NCI-H187 (cell line): ENCODE measurements at regions not wholly inside any gene's neighbourhood (a gene's known extent, or its start where the extent isn't known, plus 50 kb on each side); places are given as distances from the start of the nearest gene placed in this dataset.
A peak's percentile ranks its signal among the peaks of the same experiment; 100 is the strongest.

Experiments used
- DNase-seq, 2 experiments: peaks; one replicate each; lab custom pipeline; 2025; lab: John Stamatoyannopoulos, UW

GRCh38 chr10:84047258-84048010, 91.9 kb upstream of the GHITM start:
- no peak for DNase-seq

DNA sequence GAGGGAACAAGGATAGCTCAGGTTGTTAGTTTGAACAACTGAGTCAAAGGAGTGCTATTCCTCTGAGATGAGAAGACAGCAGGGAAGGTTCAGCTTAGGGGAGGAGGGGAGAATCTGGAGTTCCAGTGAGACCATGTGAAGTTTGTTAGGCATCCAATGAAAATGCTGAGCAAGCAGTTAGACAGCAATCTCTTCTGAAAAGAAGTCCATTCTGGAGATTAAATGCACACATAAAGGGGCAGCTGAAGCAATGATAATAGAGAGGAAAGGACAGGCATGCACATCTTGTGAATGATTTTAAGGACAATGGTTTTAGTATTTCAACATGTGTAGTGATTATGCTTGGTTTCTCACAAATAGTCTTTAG, 89.7 kb upstream of the GHITM start:
- no peak for DNase-seq

GRCh38 chr10:84053626-84054025, 85.7 kb upstream of the GHITM start:
- no peak for DNase-seq

DNA sequence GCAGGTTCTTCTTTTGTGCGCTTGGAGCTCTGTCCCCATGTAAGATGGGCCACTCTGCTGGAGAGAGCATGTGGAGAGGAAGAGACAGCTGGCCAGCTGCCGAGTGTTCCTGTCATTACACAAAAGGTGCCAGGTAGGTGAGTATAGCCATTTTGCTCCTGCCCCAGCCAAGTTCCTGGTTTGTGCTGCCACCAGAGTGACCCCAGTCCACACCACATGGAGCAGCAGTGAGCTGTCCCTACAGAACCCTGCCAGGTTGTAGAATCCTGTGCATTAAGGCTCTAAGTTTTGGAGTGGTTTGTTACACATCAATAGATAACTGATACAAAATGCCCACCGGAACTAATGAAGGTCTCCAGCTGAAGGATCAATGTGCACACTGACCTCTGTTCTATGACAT, 84.6 kb upstream of the GHITM start:
- no peak for DNase-seq

- no peak for DNase-seq
These were observed 79.8 kb upstream of the GHITM start for GRCh38 chr10:84059526-84059925.

GRCh38 chr10:84063440-84063839, 75.9 kb upstream of the GHITM start:
- no peak for DNase-seq

DNA sequence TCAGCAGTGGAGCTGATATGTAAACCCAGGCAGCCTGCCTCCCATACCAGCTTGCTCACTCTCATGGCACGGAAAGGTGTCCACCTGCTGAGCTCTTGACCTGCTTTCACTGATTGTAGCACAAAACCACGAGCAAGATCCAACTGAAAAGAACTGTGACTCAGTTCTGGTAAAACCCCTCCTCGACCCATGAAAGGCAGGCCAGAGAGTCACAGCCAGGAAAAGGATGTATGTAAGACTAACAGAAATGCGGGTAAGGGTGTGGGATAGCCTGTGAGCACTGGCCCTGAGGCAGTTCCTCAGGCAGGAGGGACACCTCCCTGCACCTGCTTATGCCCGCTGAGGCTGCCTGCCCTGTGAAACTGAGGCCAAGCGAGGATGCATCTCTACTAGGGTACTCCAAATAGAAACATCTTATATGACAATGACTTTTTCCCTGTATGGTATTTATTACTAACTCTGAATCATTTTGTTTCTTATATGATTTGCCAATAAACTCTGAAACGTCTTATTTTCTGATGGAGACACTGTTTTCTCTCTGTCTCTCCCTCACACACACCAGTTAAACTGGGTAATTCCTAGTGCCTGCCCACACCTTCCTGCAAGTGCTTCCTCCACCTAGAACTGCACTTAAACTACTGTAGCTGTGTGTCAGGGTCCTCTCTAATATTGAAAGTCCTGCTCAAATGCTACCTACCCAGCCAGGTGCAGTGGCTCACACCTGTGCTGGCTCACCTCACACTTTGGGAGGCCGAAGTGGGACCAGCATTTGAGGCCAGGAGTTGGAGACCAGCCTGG, 73.3 kb upstream of the GHITM start:
- DNase-seq = no peak

DNA sequence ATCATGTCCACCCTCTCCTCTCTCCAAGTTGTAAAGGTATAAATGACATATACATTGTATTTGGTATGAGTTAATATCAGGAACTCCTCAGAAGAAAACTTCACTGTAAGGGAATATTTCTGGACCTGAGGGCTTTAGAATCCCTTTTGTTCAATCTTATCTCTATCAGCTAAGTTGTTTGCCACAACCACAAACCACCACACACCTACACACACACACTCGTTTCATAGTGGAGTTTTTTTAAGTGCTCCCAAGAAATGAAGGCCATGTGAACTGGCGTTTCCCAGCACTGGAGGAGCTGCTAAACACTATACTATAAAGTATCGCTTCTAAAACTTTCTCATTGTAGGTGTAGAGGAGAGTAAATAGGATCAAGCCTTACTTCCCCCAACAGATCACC, 64.8 kb upstream of the GHITM start:
- DNase-seq = no peak

- DNase-seq = no peak
These were observed 63.9 kb upstream of the GHITM start for GRCh38 chr10:84075226-84076046.

- DNase-seq = no peak
These were observed 63.3 kb upstream of the GHITM start for GRCh38 chr10:84076047-84076388.

- DNase-seq = no peak
These were observed 62.6 kb upstream of the GHITM start for GRCh38 chr10:84076540-84077195.

- no peak for DNase-seq
These were observed 61.5 kb upstream of the GHITM start for GRCh38 chr10:84077768-84078167.

GRCh38 chr10:84078771-84079170, 60.5 kb upstream of the GHITM start:
- DNase-seq = no peak

DNA sequence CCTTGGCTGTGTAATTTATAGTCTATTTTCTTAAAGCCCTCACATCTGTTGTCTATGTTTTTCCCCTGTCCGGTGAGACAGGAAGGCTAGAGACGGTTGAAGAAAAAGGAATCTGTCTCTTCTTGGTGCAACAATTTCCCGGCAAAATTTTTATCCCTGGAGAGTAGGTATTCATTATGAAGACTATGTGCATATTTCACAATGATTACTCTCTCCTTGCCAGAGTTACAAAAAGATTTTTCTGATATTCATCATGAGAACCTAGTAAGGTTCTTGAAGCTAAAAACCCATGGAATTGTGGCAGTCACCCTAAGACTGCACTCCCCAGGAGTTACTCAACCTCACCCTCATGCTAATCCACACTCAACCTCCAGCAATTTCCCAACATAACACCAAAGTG, 55.0 kb upstream of the GHITM start:
- DNase-seq = no peak

GRCh38 chr10:84087202-84087601, 52.1 kb upstream of the GHITM start:
- no peak for DNase-seq

GRCh38 chr10:84088626-84089025, 50.7 kb upstream of the GHITM start:
- DNase-seq = peak in 1 of 2 experiments; percentile 6

DNA sequence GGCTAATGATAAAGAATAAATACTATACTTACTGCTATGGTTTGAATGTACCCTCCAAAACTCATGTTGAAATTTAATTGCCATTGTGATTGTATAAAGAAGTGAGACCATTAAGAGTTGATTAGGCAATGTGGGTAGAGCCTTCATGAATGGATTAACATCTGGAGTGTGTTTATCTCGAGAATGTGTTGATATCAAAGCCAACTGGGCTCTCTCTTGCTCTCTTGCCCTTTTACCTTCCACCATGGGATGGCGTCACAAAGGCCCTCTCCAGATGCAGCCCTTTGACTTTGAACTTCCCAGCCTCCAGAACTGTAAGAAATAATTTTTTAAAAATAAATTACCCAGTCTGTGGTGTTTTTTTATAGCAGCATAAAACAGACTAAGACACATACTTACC, 50.1 kb upstream of the GHITM start:
- no peak for DNase-seq
